ENCODE measurements at regions not wholly inside any gene's neighbourhood (a gene's known extent, or its start where the extent isn't known, plus 50 kb on each side); places are given as distances from the start of the nearest gene placed in this dataset.

DNA sequence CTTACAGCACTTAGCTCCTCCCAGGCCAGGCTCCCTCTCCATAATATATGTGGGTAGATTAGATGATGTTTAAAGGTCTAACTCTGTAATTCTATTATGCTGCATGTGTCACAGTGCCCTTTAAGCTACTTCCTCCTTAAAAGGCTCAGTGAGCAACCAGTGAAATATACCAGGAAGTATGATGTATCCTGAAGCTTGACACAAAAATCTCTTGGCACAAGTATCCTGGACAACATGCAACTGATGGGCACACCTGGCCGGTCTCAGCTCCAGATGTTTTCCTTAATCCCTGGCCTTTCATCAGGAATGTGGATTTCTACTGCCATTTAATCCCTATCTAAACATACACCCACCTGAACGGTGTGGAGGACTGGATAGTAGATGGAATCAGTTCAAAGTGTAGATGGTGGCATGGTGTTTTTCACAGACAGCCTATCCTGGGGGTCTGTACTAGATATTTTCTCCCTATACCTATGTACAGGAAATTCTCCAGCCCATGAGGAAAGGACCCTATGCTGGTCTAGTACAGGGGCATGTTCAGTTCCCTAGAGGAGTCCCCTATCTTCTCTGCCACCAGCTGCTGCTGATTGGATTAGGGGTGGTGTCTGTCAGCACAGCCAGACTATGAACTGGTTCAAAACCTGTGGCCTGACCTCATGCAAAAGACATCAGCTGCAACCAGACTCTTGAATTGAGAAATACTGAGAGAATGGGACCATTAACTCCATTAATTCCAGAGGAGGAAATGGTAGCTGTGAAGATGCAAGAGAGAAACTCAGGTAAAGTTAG is 59.4 kb upstream of the CITED2 start:
- H3K9me2 ChIP-seq (ENCODE audit: low read depth, low read length), result no peaks in the 10 kb centered on the region
- no peaks in the 10 kb centered on the region for H3K9me3 ChIP-seq (ENCODE audit: low read length)
- no peaks in the 10 kb centered on the region for H3K36me3 ChIP-seq (ENCODE audit: insufficient read depth, low read length)
- H3K9ac ChIP-seq (ENCODE audit: low read length), result no peak overlapping the region
- no peak overlapping the region for H2AFZ ChIP-seq (ENCODE audit: low read length)
- no peaks in the 10 kb centered on the region for H3K27me3 ChIP-seq (ENCODE audit: insufficient read depth, low read length)
- no peaks in the 10 kb centered on the region for H3K4me1 ChIP-seq (ENCODE audit: insufficient read depth, low read length, severe bottlenecking)
- no peaks in the 10 kb centered on the region for H3K79me2 ChIP-seq (ENCODE audit: insufficient read depth, low read length)
- H3F3A ChIP-seq (ENCODE audit: insufficient read depth, low read length), result no peaks in the 10 kb centered on the region
- no peak overlapping the region for H3K4me2 ChIP-seq (ENCODE audit: low read length)
- TF ChIP-seq, protein P1, sequence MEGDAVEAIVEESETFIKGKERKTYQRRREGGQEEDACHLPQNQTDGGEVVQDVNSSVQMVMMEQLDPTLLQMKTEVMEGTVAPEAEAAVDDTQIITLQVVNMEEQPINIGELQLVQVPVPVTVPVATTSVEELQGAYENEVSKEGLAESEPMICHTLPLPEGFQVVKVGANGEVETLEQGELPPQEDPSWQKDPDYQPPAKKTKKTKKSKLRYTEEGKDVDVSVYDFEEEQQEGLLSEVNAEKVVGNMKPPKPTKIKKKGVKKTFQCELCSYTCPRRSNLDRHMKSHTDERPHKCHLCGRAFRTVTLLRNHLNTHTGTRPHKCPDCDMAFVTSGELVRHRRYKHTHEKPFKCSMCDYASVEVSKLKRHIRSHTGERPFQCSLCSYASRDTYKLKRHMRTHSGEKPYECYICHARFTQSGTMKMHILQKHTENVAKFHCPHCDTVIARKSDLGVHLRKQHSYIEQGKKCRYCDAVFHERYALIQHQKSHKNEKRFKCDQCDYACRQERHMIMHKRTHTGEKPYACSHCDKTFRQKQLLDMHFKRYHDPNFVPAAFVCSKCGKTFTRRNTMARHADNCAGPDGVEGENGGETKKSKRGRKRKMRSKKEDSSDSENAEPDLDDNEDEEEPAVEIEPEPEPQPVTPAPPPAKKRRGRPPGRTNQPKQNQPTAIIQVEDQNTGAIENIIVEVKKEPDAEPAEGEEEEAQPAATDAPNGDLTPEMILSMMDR (IDR thresholded peaks at IDR 0.05; ENCODE audit: low read length), result no peak
- TF ChIP-seq EZH2 (IDR thresholded peaks at IDR 0.05; ENCODE audit: borderline replicate concordance, low read length), result no peak
- no peaks in the 10 kb centered on the region for H4K20me1 ChIP-seq (ENCODE audit: insufficient read depth, low read length)
- no peak overlapping the region for H3K27ac ChIP-seq (ENCODE audit: low read depth, low read length, poor library complexity, severe bottlenecking)
- H3K4me3 ChIP-seq (ENCODE audit: low read depth, low read length, poor library complexity, severe bottlenecking), result no peak overlapping the region

DNA sequence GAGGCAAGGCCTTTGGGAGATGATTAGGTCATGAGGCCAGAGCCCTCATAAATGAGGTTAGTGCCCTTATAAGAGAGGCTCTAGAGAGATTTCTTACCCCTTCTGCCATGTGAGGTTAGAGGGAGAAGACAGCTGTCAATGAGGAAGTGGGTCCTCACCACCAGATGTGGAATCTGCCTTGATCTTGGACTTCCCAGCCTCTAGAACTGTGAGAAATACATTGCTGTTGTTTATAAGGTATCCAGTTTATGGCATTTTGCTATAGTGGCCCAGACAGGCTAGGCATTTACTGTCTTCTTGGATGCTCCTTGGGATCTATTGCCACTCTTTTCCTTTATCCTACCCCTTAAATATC is 57.1 kb upstream of the CITED2 start:
- Histone ChIP-seq H3K4me1 (ENCODE audit: insufficient read depth, low read length, severe bottlenecking) (no peaks in the 10 kb centered on the region), H3K79me2 (ENCODE audit: insufficient read depth, low read length) (no peaks in the 10 kb centered on the region), H3K27me3 (ENCODE audit: insufficient read depth, low read length) (no peaks in the 10 kb centered on the region), H3K27ac (ENCODE audit: low read depth, low read length, poor library complexity, severe bottlenecking) (no peak overlapping the region), H3K9me2 (ENCODE audit: low read depth, low read length) (no peaks in the 10 kb centered on the region), H3K9ac (ENCODE audit: low read length) (no peak overlapping the region), H3K9me3 (ENCODE audit: low read length) (no peaks in the 10 kb centered on the region), H3K4me2 (ENCODE audit: low read length) (no peak overlapping the region), H3F3A (ENCODE audit: insufficient read depth, low read length) (no peaks in the 10 kb centered on the region), H4K20me1 (ENCODE audit: insufficient read depth, low read length) (no peaks in the 10 kb centered on the region), H3K36me3 (ENCODE audit: insufficient read depth, low read length) (no peaks in the 10 kb centered on the region), H2AFZ (ENCODE audit: low read length) (no peak overlapping the region), H3K4me3 (ENCODE audit: low read depth, low read length, poor library complexity, severe bottlenecking) (no peak overlapping the region)
- TF ChIP-seq, protein P1 (IDR thresholded peaks at IDR 0.05; ENCODE audit: low read length), result no peak
- no peak for TF ChIP-seq EZH2 (IDR thresholded peaks at IDR 0.05; ENCODE audit: borderline replicate concordance, low read length)

DNA sequence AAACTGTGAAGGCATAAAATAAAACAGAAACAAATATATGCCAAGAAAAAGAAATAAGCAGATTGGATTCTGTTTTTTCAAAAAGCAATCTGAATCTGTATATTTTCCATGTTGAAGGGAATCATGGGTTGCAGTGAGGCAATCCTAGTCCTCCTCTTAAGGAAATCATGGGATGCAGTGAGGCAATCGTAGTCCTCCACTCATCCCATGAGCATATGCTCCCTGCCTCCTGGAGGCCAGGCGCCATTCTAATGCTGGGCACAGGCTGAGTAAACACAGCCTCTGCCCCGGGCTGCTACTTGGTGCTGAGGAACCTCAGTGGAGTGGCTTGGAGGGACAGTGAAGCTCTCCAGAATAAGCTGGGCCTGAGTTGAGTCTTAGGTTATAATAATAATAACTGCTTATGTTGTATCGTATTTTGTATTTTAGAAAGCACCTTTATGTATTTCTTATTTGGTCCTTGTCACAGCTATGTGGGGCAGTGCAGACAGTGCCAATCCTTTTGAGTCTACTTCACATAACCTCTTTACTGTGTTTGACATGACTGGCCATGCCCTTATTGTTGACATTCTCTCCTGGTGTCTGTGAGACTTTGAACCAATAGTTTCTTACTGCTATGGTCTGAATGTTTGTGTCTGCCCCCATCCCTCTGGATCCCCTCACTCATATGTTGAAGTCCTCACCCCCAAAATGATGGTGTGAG is 56.6 kb upstream of the CITED2 start:
- Histone ChIP-seq H3K9me3 (ENCODE audit: low read length) (no peaks in the 10 kb centered on the region), H3K9me2 (ENCODE audit: low read depth, low read length) (no peaks in the 10 kb centered on the region), H3K27ac (ENCODE audit: low read depth, low read length, poor library complexity, severe bottlenecking) (no peak overlapping the region), H3K4me3 (ENCODE audit: low read depth, low read length, poor library complexity, severe bottlenecking) (no peak overlapping the region), H3F3A (ENCODE audit: insufficient read depth, low read length) (no peaks in the 10 kb centered on the region), H3K79me2 (ENCODE audit: insufficient read depth, low read length) (no peaks in the 10 kb centered on the region), H3K4me1 (ENCODE audit: insufficient read depth, low read length, severe bottlenecking) (no peaks in the 10 kb centered on the region), H3K27me3 (ENCODE audit: insufficient read depth, low read length) (no peaks in the 10 kb centered on the region), H3K36me3 (ENCODE audit: insufficient read depth, low read length) (no peaks in the 10 kb centered on the region), H4K20me1 (ENCODE audit: insufficient read depth, low read length) (no peaks in the 10 kb centered on the region), H3K9ac (ENCODE audit: low read length) (no peak overlapping the region), H3K4me2 (ENCODE audit: low read length) (no peak overlapping the region), H2AFZ (ENCODE audit: low read length) (no peak overlapping the region)
- no peak for TF ChIP-seq EZH2 (IDR thresholded peaks at IDR 0.05; ENCODE audit: borderline replicate concordance, low read length)
- TF ChIP-seq, protein P1 (IDR thresholded peaks at IDR 0.05; ENCODE audit: low read length), result no peak
